Cardiac muscle cell (in vitro differentiated cells and primary cell): ENCODE measurements at regions not wholly inside any gene's neighbourhood (a gene's known extent, or its start where the extent isn't known, plus 50 kb on each side); places are given as distances from the start of the nearest gene placed in this dataset.
A peak's percentile ranks its signal among the peaks of the same experiment; 100 is the strongest.

Source experiments
- DNase-seq, 2 donors: peaks; one replicate each; pipeline versions ENCODE4 v3.0.0 to v3.0.0-alpha.2; 2010 to 2017; ENCODE audit warnings: low read depth in 1 of 2, low spot score in 1 of 2
- H3K27ac ChIP-seq: fragments of 200-600 bp; sonication (generic); 2 replicates; pipeline ENCODE4 v1.5.1; 2016
- H3K27me3 ChIP-seq: fragments of 200-600 bp; sonication (generic); 2 replicates; pipeline ENCODE4 v1.6.0; 2016; ENCODE audit warnings: control low read depth
- H3K36me3 ChIP-seq: fragments of 200-600 bp; sonication (generic); 2 replicates; pipeline ENCODE4 v1.5.1; 2016; ENCODE audit warnings: control low read depth
- H3K4me1 ChIP-seq: fragments of 200-600 bp; sonication (generic); 2 replicates; pipeline ENCODE4 v1.8.1; 2017; ENCODE audit warnings: low read depth, mild to moderate bottlenecking, mixed run types
- H3K4me3 ChIP-seq: fragments of 200-600 bp; sonication (generic); 2 replicates; pipeline ENCODE4 v1.5.1; 2016; ENCODE audit warnings: mild to moderate bottlenecking
- H3K9me3 ChIP-seq: fragments of 200-600 bp; sonication (generic); 2 replicates; pipeline ENCODE4 v1.5.1; 2017; ENCODE audit warnings: low read depth, mild to moderate bottlenecking, control low read depth
- CTCF ChIP-seq: IDR thresholded peaks from 2 replicates; pipeline ENCODE4 v1.5.1; 2012; ENCODE audit warnings: low read depth, mild to moderate bottlenecking, low read length

GRCh38 chr7:128160296-128160695 is 80.8 kb upstream of the LEP start:
- H3K36me3 ChIP-seq, result no peaks in the 10 kb centered on the region
- no peaks in the 10 kb centered on the region for H3K4me1 ChIP-seq
- H3K27ac ChIP-seq, result no peak overlapping the region
- no peak for TF ChIP-seq CTCF
- no peak for DNase-seq
- H3K9me3 ChIP-seq, result no peaks in the 10 kb centered on the region
- H3K4me3 ChIP-seq, result no peak overlapping the region
- peaks cover 66% of the 10 kb centered on the region for H3K27me3 ChIP-seq

- no peak overlapping the region for H3K27ac ChIP-seq
- no peak for DNase-seq
- H3K27me3 ChIP-seq, result peaks cover 79% of the 10 kb centered on the region
- H3K4me3 ChIP-seq, result no peak overlapping the region
- TF ChIP-seq CTCF, result no peak
- H3K4me1 ChIP-seq, result no peaks in the 10 kb centered on the region
- no peaks in the 10 kb centered on the region for H3K9me3 ChIP-seq
- H3K36me3 ChIP-seq, result no peaks in the 10 kb centered on the region
Measured at GRCh38 chr7:128161466-128162125, 79.5 kb upstream of the LEP start.

GRCh38 chr7:128162666-128163065 is 78.4 kb upstream of the LEP start:
- no peak for TF ChIP-seq CTCF
- Histone ChIP-seq H3K36me3 (no peaks in the 10 kb centered on the region), H3K27ac (no peak overlapping the region), H3K9me3 (no peaks in the 10 kb centered on the region), H3K4me3 (no peak overlapping the region), H3K27me3 (peaks cover 82% of the 10 kb centered on the region), H3K4me1 (no peaks in the 10 kb centered on the region)
- no peak for DNase-seq

GRCh38 chr7:128163473-128163872 is 77.6 kb upstream of the LEP start:
- Histone ChIP-seq H3K27ac (no peak overlapping the region), H3K36me3 (no peaks in the 10 kb centered on the region), H3K27me3 (peaks cover 82% of the 10 kb centered on the region), H3K4me1 (no peaks in the 10 kb centered on the region), H3K9me3 (no peaks in the 10 kb centered on the region), H3K4me3 (no peak overlapping the region)
- no peak for DNase-seq
- no peak for TF ChIP-seq CTCF

- H3K4me1 ChIP-seq, result no peaks in the 10 kb centered on the region
- H3K27me3 ChIP-seq, result peaks cover 78% of the 10 kb centered on the region
- no peaks in the 10 kb centered on the region for H3K36me3 ChIP-seq
- no peaks in the 10 kb centered on the region for H3K9me3 ChIP-seq
- no peak for TF ChIP-seq CTCF
- no peak overlapping the region for H3K4me3 ChIP-seq
- DNase-seq, result peak in 1 of 2 donors; percentile 42
- H3K27ac ChIP-seq, result no peak overlapping the region
Measured at GRCh38 chr7:128164061-128164954, 76.8 kb upstream of the LEP start.
